Body of pancreas (tissue), 4 donors: ENCODE measurements at regions not wholly inside any gene's neighbourhood (a gene's known extent, or its start where the extent isn't known, plus 50 kb on each side); places are given as distances from the start of the nearest gene placed in this dataset.

Experiments used
- ATAC-seq: fragments of 150-250 bp; one replicate; pipeline ENCODE4 v1.9.1; 2016
- DNase-seq, 4 donors: peaks; one replicate each; pipeline ENCODE4 v3.0.0-alpha.2; 2019
- H3K27ac ChIP-seq, 4 donors: fragments of 200-600 bp; sonication (generic); 1 replicate in 3 of 4; 2 replicates in 1 of 4; pipeline versions ENCODE4 v1.5.1 to v1.6.1; 2016 to 2019; ENCODE audit warnings: mild to moderate bottlenecking in 1 of 4, mixed read lengths in 1 of 4, moderate library complexity in 1 of 4
- H3K27me3 ChIP-seq, 2 donors: fragments of 200-600 bp; sonication (generic); one replicate each; pipeline ENCODE4 v1.6.0; 2016; ENCODE audit warnings: mild to moderate bottlenecking in 1 of 2
- H3K36me3 ChIP-seq, 2 donors: fragments of 200-600 bp; sonication (generic); replicated peaks in 1 of 2; 2 replicates each; pipeline ENCODE4 v1.5.1; 2016; ENCODE audit warnings: low read depth in 2 of 2; ENCODE audit not compliant: insufficient read depth in 1 of 2
- H3K4me1 ChIP-seq: fragments of 200-600 bp; sonication (generic); one replicate; pipeline ENCODE4 v1.6.0; 2016
- H3K4me3 ChIP-seq, 2 donors: fragments of 200-600 bp; sonication (generic); 1 replicate in 1 of 2; 2 replicates in 1 of 2; pipeline ENCODE4 v1.5.1; 2016 to 2019
- H3K9me3 ChIP-seq, 3 donors: fragments of 200-600 bp; sonication (generic); 1 replicate in 2 of 3; 2 replicates in 1 of 3; pipeline ENCODE4 v1.5.1; 2016
- POLR2A ChIP-seq, 3 donors: fragments of 450-650 bp; IDR thresholded peaks; one replicate each; pipeline ENCODE4 v1.6.1; 2016; ENCODE audit warnings: antibody characterized with exemption in 3 of 3, mild to moderate bottlenecking in 2 of 3
- WGBS, 2 donors: methylation state at CpG; one replicate each; pipeline ENCODE4 v1.1.5; 2017; 5-methylcytosine and 5-hydroxymethylcytosine counted together
- intact Hi-C: fragments of 100-400 bp; cut with DNase I; formaldehyde crosslinking; loops from one replicate; pipeline ENCODE4 v1.15.1; 2023
- TF ChIP-seq, protein P1 (sequence below), 7 experiments: fragments of 450-650 bp in 4 of 7; fragments of 200-600 bp in 3 of 7; sonication (generic) in 3 of 7; IDR thresholded peaks; one replicate each; pipeline ENCODE4 v1.5.1; 2016 to 2019; ENCODE audit warnings: antibody characterized with exemption in 7 of 7

DNA sequence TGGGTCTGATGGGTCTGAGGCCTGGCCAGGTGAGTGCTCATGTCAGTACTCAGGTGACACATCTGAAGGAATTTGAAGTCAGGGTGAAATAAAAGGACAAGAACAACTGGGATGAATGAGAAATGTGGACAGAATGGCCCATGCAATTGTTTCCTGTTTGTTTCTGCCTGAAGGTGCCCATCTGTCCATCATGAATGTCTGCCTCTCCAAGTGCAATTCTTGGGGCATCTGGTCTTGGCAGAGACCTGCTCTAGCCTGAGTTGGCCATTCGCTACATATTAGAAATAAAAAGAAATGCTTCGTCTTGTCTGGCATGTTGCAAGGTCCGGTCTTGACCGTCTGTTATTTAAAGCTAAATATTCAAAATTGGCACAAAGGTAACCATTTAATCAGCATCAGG, 142.0 kb upstream of the AGBL1 start:
- no peak for TF ChIP-seq POLR2A (IDR thresholded peaks at IDR 0.05)
- TF ChIP-seq, protein P1, sequence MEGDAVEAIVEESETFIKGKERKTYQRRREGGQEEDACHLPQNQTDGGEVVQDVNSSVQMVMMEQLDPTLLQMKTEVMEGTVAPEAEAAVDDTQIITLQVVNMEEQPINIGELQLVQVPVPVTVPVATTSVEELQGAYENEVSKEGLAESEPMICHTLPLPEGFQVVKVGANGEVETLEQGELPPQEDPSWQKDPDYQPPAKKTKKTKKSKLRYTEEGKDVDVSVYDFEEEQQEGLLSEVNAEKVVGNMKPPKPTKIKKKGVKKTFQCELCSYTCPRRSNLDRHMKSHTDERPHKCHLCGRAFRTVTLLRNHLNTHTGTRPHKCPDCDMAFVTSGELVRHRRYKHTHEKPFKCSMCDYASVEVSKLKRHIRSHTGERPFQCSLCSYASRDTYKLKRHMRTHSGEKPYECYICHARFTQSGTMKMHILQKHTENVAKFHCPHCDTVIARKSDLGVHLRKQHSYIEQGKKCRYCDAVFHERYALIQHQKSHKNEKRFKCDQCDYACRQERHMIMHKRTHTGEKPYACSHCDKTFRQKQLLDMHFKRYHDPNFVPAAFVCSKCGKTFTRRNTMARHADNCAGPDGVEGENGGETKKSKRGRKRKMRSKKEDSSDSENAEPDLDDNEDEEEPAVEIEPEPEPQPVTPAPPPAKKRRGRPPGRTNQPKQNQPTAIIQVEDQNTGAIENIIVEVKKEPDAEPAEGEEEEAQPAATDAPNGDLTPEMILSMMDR (IDR thresholded peaks at IDR 0.05): no peak
- WGBS, 2 donors: 78 to 82% methylated on average over 4 of the region's 4 CpGs
- no peak overlapping the region for H3K4me3 ChIP-seq
- H3K9me3 ChIP-seq: no peaks in the 10 kb centered on the region
- intact Hi-C loops: no loop called here
- no peak for ATAC-seq
- H3K27ac ChIP-seq: no peak overlapping the region
- no peaks in the 10 kb centered on the region for H3K27me3 ChIP-seq
- peaks cover 11% of the 10 kb centered on the region for H3K4me1 ChIP-seq
- no peak for DNase-seq
- H3K36me3 ChIP-seq: no peaks in the 10 kb centered on the region

- no peak for TF ChIP-seq POLR2A (IDR thresholded peaks at IDR 0.05)
- TF ChIP-seq, protein P1 (IDR thresholded peaks at IDR 0.05): no peak
- DNase-seq (peak in 2 of 4 donors; percentile 8 to 31), ATAC-seq (peak; percentile 66)
- WGBS, 2 donors: 57 to 58% methylated on average over 2 of the region's 2 CpGs
- peak overlapping the region in 2 of 4 donors; percentile 14 to 55 for H3K27ac ChIP-seq
- no peaks in the 10 kb centered on the region for H3K9me3 ChIP-seq
- H3K36me3 ChIP-seq: no peaks in the 10 kb centered on the region
- no peaks in the 10 kb centered on the region for H3K27me3 ChIP-seq
- intact Hi-C loops: no loop called here
- H3K4me3 ChIP-seq: no peak overlapping the region
- peaks cover 11% of the 10 kb centered on the region for H3K4me1 ChIP-seq
Measured at GRCh38 chr15:85941186-85941855, 138.3 kb upstream of the AGBL1 start.

DNA sequence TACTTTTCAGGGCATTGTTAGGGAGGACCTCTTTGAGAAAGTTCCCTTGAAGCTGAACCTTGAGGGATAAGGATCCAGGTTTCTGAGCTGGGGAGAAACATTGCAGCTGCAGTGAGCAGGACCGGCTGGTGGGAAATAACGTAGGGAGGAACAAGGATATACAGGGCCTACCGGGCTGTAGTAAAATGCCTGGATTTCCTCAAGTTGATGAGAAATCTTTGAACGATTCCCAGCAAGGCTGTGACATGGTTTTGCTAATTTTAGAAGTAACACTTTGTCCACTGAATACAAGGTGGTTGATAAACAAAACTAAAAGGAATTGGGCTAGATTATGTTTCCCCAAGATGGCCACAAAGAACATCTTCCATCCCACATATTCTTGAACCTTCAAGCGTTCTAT, 137.0 kb upstream of the AGBL1 start:
- DNase-seq (no peak), ATAC-seq (no peak)
- no peaks in the 10 kb centered on the region for H3K36me3 ChIP-seq
- H3K4me1 ChIP-seq: peaks cover 11% of the 10 kb centered on the region
- no peak overlapping the region for H3K4me3 ChIP-seq
- no peaks in the 10 kb centered on the region for H3K9me3 ChIP-seq
- H3K27ac ChIP-seq: no peak overlapping the region
- H3K27me3 ChIP-seq: no peaks in the 10 kb centered on the region
- 75 to 80% methylated on average over 5 of the region's 5 CpGs for WGBS, 2 donors
- intact Hi-C loops: no loop called here
- no peak for TF ChIP-seq POLR2A (IDR thresholded peaks at IDR 0.05)
- TF ChIP-seq, protein P1 (IDR thresholded peaks at IDR 0.05): no peak

- Histone ChIP-seq H3K4me3 (no peak overlapping the region), H3K36me3 (no peaks in the 10 kb centered on the region), H3K27me3 (no peaks in the 10 kb centered on the region), H3K27ac (no peak overlapping the region), H3K4me1 (peaks cover 11% of the 10 kb centered on the region), H3K9me3 (no peaks in the 10 kb centered on the region)
- no peak for TF ChIP-seq POLR2A (IDR thresholded peaks at IDR 0.05)
- TF ChIP-seq, protein P1 (IDR thresholded peaks at IDR 0.05): no peak
- no peak for ATAC-seq
- WGBS, 2 donors: 68 to 72% methylated on average over 4 of the region's 4 CpGs
- DNase-seq: no peak
- intact Hi-C loops: no loop called here
Measured at GRCh38 chr15:85943151-85943550, 136.5 kb upstream of the AGBL1 start.

DNA sequence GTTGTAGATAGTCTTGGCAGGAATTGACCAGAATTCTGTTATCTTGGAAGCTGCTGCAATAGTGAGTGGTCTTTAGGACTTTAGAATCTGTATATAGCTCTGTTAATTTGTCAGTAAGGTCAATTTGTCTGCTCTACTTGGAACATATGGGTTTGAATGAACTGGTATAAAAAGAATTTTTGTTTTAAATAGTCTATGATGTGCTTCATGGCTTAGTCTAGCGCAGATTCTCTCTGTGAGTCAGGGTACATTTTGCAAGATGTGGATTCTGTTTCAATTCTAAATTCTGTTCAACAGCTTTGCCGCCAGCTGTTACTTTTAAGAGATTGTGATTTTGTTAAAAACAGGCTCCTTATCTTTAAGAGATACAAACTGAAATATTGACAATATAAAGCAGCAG, 135.9 kb upstream of the AGBL1 start:
- H3K36me3 ChIP-seq: no peaks in the 10 kb centered on the region
- 78 to 92% methylated on average over 2 of the region's 2 CpGs for WGBS, 2 donors
- DNase-seq (no peak), ATAC-seq (no peak)
- no peak overlapping the region for H3K4me3 ChIP-seq
- H3K27me3 ChIP-seq: no peaks in the 10 kb centered on the region
- peaks cover 11% of the 10 kb centered on the region for H3K4me1 ChIP-seq
- intact Hi-C loops: no loop called here
- H3K27ac ChIP-seq: no peak overlapping the region
- H3K9me3 ChIP-seq: no peaks in the 10 kb centered on the region
- TF ChIP-seq, protein P1 (IDR thresholded peaks at IDR 0.05): no peak
- TF ChIP-seq POLR2A (IDR thresholded peaks at IDR 0.05): no peak
